ENCODE measurements at regions not wholly inside any gene's neighbourhood (a gene's known extent, or its start where the extent isn't known, plus 50 kb on each side); places are given as distances from the start of the nearest gene placed in this dataset.

GRCh38 chr2:118738524-118739308 lies 108.7 kb downstream of the EN1 start:
- DNase-seq (ENCODE audit: low read depth): no peak

DNA sequence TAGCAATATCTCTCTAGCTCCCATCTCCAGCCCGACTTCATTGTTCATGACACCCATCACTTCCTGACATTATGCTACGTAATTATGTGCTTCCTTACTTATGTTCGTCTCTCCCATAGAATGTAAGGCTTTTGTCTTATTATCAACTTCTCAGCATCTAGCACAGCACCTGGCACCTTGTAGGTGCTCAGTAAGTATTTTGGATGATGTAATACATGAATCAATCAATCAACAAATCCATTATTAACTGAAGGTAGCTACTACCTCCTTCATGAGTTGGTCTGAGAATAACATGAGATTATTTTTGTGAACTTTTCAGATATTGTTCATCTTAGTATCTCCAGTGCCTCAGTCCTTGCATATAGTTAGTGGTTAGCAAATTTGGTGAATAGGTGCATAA lies 109.3 kb downstream of the EN1 start:
- DNase-seq (ENCODE audit: low read depth): no peak

GRCh38 chr2:118737684-118738083 lies 109.8 kb downstream of the EN1 start:
- DNase-seq (ENCODE audit: low read depth): no peak

DNA sequence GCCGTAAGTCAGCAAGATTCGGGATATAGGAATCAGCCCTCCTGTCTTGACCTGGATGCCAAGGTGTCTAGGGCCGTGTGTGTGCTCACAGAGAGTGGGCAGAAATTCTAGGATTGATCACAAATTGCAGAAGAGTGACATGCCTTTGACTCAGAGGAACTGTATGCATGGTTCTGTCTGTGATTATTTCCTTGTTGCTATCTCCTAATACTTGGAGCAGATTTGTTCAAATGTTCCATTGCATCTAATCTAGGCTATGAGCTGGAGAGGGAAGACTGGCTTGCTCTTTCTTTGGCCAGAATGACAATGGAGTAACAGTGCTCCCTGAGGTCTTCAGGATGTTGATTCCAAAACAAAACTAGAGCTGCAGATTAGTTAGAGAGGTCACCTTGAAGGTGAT lies 115.0 kb downstream of the EN1 start:
- DNase-seq (ENCODE audit: low read depth): no peak

- DNase-seq (ENCODE audit: low read depth): no peak
Observed at GRCh38 chr2:118731413-118731812, 116.0 kb downstream of the EN1 start.

DNA sequence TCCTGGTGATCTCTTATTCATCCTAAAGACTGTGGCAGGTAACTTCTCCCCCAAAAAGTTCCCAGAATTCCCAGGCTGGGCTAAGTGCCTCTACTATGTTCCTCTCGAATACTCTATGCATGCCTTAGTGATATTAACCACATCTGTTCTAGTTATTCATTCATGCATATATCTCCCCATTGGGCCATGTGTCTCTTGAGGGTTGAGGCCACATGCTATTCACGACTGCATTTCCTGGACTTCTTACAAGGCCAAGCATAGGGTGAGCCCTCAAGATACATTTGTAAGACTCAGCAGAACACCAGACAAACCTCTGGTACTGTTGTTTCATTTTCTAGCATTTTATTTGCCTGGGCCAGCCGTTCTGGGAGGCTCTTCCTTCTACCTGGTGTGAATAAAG lies 117.0 kb downstream of the EN1 start:
- DNase-seq (ENCODE audit: low read depth): no peak

GRCh38 chr2:118729760-118730159 lies 117.7 kb downstream of the EN1 start:
- DNase-seq (ENCODE audit: low read depth): no peak

- DNase-seq (ENCODE audit: low read depth): no peak
Observed at GRCh38 chr2:118728984-118729383, 118.5 kb downstream of the EN1 start.

DNA sequence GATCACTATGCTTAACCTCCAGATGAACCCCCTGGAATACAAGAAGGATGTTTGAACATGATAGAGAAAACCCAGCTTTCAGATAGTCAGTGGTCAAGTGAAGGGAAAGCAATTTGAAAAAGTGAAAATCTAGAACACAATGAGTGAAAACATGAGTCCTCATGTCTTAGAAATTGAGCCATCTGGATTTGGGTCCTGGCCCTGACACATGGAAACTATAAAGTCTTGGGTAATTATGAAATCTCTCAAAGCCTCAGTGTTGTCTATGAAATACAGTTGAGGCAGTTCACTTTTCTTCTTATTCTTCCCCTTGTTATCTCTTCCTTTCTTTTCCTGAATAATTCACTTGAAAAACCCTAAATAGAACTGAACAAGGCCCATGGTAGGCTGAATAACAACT lies 120.6 kb downstream of the EN1 start:
- DNase-seq (ENCODE audit: low read depth): no peak

GRCh38 chr2:118723394-118723793 lies 124.1 kb downstream of the EN1 start:
- no peak for DNase-seq (ENCODE audit: low read depth)

DNA sequence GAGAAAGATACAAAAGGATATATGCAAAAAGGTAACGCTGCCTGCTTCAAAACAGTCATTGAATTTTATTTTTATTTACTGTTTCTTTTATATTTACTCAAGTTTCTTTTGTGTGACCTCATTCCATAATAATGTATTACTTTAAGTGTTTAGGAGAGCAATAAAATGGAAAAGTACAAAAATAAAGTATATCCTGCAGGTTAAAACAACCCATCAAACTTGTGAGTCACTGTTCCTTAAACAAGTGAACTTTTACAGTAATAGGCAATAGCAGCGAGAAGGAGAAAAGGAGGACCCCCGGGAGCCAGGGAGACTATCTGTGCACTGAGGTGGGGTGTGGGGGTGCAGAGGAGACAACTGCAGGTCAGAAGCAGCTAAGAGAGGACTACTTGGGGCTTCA lies 124.5 kb downstream of the EN1 start:
- no peak for DNase-seq (ENCODE audit: low read depth)

DNA sequence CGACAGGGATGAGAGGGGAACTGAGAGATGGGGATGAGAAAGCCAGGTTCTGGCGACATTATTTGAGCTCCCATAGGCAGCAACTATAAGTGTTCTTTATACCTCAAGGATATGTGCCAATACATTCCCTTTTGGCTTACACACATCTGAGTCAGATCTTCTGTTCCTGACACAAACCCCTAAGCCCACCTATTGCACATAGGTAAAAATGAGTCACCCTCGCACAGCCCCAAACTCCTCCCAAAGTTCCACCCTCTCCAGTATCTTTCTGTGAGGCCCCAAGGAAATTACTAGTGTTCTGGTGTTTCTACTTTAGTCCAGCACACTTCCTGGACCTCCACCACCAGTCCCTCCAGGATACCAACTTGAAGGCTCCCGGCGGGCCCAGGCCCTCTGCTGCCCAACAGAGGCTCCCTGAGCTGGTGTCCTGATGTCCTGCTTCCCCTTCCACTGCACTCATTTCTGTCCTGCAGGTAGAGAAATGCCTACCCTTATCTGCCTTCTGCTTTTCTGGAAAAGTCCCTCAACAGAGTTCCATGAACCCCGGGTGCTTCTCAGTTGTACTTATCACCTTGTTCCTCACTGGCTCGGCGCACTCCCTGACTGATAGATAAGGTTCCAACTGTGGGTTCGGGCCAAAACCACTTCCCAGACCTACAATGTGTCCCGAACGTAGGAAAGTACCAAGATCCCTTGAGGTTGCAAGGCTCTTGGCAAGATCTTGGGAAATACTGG lies 125.5 kb downstream of the EN1 start:
- no peak for DNase-seq (ENCODE audit: low read depth)

DNA sequence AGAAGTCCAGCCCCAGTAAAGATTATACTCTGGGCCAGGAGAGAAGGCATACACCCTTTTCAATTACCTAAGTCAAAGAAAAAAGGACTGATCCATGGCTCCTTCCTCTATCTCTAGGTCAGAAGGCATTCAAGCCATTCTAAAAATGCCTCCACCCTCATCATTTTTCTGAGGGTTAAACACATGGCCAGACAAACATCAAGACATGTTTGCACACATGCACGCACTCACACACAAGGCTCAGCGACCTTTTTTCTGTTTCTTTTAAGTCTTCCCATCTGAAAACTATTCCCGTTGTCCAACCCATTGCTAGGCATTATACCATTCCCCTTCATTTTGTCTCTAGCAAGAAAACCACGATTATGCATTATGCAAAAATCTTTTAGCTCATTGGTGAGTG lies 126.6 kb downstream of the EN1 start:
- no peak for DNase-seq (ENCODE audit: low read depth)

DNA sequence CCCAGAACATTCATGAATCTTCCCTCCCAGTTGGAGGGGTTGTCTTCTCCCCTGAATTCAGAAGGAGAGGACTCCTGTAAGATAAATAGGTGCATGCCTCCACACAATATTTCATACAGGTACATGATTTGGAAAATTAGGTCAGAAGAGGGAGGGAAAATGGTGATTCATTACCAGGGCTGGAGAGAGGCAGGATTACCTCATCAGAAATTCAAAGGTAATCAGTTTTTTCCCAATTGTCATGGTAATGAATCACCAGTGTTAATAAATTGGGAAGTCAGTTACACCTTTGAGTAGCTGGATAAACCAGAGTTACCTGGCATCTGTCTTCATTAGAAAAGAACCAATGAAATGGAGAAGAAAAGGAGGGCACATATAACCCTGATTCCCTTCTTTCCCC lies 128.5 kb downstream of the EN1 start:
- DNase-seq (ENCODE audit: low read depth): no peak

- no peak for DNase-seq (ENCODE audit: low read depth)
Observed at GRCh38 chr2:118716102-118716501, 131.3 kb downstream of the EN1 start.

DNA sequence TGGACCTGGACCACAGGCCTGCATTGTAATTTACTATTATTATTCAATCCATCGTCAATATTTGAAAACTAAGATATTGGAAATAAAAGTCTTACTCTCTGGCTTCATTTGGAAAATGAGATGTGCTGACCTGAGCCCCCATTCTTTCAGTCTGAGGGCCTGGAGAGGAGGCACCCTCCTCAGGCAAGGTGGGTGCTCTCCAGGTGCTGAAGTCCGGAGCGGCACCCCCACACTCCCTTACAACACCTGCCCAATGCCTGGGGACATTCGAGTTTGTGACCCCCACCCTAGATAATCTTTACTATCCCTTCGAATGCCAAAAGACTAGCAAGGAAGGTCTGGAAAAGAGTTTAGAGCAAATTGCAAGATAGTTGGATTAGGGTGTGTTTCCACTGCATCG lies 133.3 kb downstream of the EN1 start:
- DNase-seq (ENCODE audit: low read depth): no peak

DNA sequence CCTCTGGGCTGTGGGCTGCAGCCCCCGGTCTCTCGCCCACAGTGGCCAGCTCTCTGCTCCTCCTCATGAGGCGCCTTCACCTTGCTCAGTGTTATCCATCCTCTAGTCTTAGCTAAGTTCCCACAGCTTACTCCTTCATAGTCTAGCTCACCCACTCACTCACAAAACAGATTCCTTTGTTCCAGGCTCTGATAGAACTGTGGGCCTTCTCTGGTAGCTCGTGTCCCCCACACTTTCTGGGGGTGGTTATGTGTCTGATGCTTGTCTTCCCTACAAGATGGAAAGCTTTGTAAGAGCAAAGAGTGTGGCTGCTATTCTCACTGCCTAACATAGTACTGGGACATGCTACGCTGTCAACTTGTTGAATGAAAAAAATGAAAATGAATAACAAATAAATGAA lies 135.8 kb downstream of the EN1 start:
- DNase-seq (ENCODE audit: low read depth): no peak

GRCh38 chr2:118710481-118710880 lies 137.0 kb downstream of the EN1 start:
- no peak for DNase-seq (ENCODE audit: low read depth)

GRCh38 chr2:118709786-118710185 lies 137.7 kb downstream of the EN1 start:
- DNase-seq (ENCODE audit: low read depth): no peak

DNA sequence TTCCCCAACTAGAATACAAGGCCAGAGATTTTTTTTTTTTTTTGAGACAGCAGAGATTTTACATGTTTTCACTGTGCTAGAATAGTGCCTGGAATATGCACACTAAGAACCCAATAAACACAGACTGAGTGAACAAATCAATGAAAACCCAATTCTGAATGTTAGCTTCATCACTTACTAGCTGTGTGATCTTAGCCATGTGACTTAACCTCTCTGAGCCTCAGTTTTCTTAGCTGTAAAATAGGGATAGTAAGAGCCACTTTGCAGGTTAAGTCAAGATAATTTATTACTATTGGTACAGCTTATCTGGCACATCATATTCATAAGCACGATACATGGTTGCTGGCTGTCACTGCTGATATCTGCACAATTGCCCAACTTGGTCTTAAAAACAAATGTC lies 140.6 kb downstream of the EN1 start:
- no peak for DNase-seq (ENCODE audit: low read depth)

DNA sequence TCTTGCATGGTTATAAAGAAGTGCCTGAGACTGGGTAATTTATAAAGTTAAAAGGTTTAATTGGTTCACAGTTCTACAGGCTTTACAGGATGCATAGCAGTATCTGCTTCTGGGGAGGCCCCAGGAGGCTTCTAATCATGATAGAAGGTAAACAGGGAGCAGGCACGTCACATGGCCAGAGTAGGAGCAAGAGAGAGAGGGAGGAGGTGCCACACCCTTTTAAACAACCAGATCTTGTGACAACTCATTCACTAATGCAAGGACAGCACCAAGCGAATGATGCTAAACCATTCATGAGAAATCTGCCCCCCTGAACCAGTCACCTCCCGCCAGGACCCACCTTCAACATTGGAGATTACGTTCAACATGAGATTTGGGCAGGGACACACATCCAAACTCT lies 141.1 kb downstream of the EN1 start:
- DNase-seq (ENCODE audit: low read depth): no peak

GRCh38 chr2:118705032-118705431 lies 142.4 kb downstream of the EN1 start:
- DNase-seq (ENCODE audit: low read depth): no peak

- no peak for DNase-seq (ENCODE audit: low read depth)
Observed at GRCh38 chr2:118699447-118700175, 147.8 kb downstream of the EN1 start.
